Spleen (tissue), 11 donors: ENCODE measurements at regions not wholly inside any gene's neighbourhood (a gene's known extent, or its start where the extent isn't known, plus 50 kb on each side); places are given as distances from the start of the nearest gene placed in this dataset.

ENCODE experiments used
- DNase-seq: peaks from one replicate; pipeline ENCODE4 v3.0.0-alpha.2; 2020
- H3K27ac ChIP-seq, 8 donors: fragments of 200-600 bp; sonication (generic) in 7 of 8; 1 replicate in 4 of 8; 2 replicates in 4 of 8; pipeline versions ENCODE4 v1.5.0 to v1.8.0; 2016 to 2021; ENCODE audit warnings: inconsistent platforms in 4 of 8, mild to moderate bottlenecking in 4 of 8, moderate library complexity in 1 of 8
- H3K27me3 ChIP-seq, 7 donors: fragments of 200-600 bp; sonication (generic) in 6 of 7; replicated peaks in 1 of 7; 1 replicate in 4 of 7; 2 replicates in 3 of 7; pipeline versions ENCODE4 v1.5.0 to v1.8.0; 2016 to 2021; ENCODE audit warnings: inconsistent platforms in 3 of 7, mild to moderate bottlenecking in 1 of 7
- H3K36me3 ChIP-seq, 6 donors: fragments of 200-600 bp; sonication (generic) in 5 of 6; 1 replicate in 4 of 6; 2 replicates in 2 of 6; pipeline versions ENCODE4 v1.5.0 to v1.8.0; 2016 to 2021; ENCODE audit warnings: inconsistent platforms in 2 of 6
- H3K4me1 ChIP-seq, 6 donors: fragments of 200-600 bp; sonication (generic) in 5 of 6; 1 replicate in 3 of 6; 2 replicates in 3 of 6; pipeline versions ENCODE4 v1.5.0 to v1.8.0; 2016 to 2021; ENCODE audit warnings: inconsistent platforms in 3 of 6
- H3K4me3 ChIP-seq, 8 donors: fragments of 200-600 bp; sonication (generic) in 7 of 8; 1 replicate in 4 of 8; 2 replicates in 4 of 8; pipeline versions ENCODE4 v1.5.0 to v1.8.0; 2016 to 2021; ENCODE audit warnings: inconsistent platforms in 4 of 8, mild to moderate bottlenecking in 4 of 8, moderate library complexity in 2 of 8
- H3K9me3 ChIP-seq, 8 donors: fragments of 200-600 bp; sonication (generic) in 7 of 8; 1 replicate in 4 of 8; 2 replicates in 4 of 8; pipeline versions ENCODE4 v1.5.0 to v1.8.0; 2016 to 2021; ENCODE audit warnings: inconsistent platforms in 4 of 8
- POLR2A ChIP-seq, 3 donors: fragments of 450-650 bp; IDR thresholded peaks; one replicate each; pipeline ENCODE4 v1.5.1; 2017; ENCODE audit warnings: antibody characterized with exemption in 3 of 3, mild to moderate bottlenecking in 1 of 3
- POLR2AphosphoS5 ChIP-seq, 3 donors: sonication (generic); formaldehyde crosslinking; IDR thresholded peaks; one replicate each; pipeline ENCODE4 v1.5.1; 2017; ENCODE audit warnings: antibody characterized with exemption in 3 of 3
- WGBS, 5 donors: extraction: QIAGEN DNeasy Blood & Tissue Kit in 3 of 5; methylation state at CpG; one replicate each; pipeline versions ENCODE4 v1.1.5 to v1.1.7; 2013 to 2018; 5-methylcytosine and 5-hydroxymethylcytosine counted together
- intact Hi-C: fragments of 100-400 bp; cut with DNase I; formaldehyde crosslinking; loops from one replicate; pipeline ENCODE4 v1.15.0; 2023; ENCODE audit warnings: low total_unique reads
- TF ChIP-seq, protein P1 (sequence below), 11 experiments: fragments of 200-600 bp in 7 of 11; fragments of 450-650 bp in 4 of 11; sonication (generic) in 4 of 11; IDR thresholded peaks in 8 of 11; conservative IDR thresholded peaks in 3 of 11; 1 replicate in 7 of 11; 2 replicates in 4 of 11; pipeline versions ENCODE4 v1.4.0 to v1.8.0; 2016 to 2021; ENCODE audit warnings: antibody characterized with exemption in 11 of 11, inconsistent platforms in 4 of 11, mild to moderate bottlenecking in 1 of 11
- donor health status: healthy with polysubstance abuse.
- donor health status: DM: no; HTN: no; CAD: no; lungs with moderate emphysema.
- donor health status: DM: no; HTN: no; CAD: no.
- donor health status: Bipolar disorder and iron deficiency.
- donor health status: healthy.
- donor health status: DM: no; HTN: no; CAD: no.
- donor health status: DM: yes; HTN: yes; CAD: no.

DNA sequence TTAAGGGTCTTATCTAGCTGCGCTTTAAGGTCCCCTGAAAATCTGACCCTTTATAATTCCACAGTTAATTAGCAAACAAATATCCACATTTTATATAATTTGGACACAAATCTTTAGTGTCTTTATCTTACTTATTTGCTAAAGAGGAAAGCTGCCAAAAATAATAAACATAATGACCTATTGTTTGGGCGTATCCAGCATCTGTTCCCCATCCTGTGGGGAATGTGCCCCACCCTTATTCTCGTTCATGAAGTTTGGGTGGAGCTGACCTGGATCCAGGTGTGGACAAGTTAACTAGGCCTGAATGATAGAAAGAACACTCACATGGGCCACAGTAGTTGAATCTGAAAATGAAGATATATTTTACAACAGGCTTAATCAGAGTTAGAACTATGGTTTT lies 218.3 kb downstream of the CRPPA start:
- Histone ChIP-seq H3K4me1 (no peaks in the 10 kb centered on the region), H3K36me3 (no peaks in the 10 kb centered on the region), H3K9me3 (peaks cover 0 to 7% (median 0%) of the 10 kb centered on the region in 8 donors), H3K4me3 (no peak overlapping the region), H3K27me3 (no peaks in the 10 kb centered on the region), H3K27ac (no peak overlapping the region)
- 64 to 83% (median 79%) methylated on average over 3 of the region's 3 CpGs for WGBS, 5 donors
- TF ChIP-seq, protein P1, sequence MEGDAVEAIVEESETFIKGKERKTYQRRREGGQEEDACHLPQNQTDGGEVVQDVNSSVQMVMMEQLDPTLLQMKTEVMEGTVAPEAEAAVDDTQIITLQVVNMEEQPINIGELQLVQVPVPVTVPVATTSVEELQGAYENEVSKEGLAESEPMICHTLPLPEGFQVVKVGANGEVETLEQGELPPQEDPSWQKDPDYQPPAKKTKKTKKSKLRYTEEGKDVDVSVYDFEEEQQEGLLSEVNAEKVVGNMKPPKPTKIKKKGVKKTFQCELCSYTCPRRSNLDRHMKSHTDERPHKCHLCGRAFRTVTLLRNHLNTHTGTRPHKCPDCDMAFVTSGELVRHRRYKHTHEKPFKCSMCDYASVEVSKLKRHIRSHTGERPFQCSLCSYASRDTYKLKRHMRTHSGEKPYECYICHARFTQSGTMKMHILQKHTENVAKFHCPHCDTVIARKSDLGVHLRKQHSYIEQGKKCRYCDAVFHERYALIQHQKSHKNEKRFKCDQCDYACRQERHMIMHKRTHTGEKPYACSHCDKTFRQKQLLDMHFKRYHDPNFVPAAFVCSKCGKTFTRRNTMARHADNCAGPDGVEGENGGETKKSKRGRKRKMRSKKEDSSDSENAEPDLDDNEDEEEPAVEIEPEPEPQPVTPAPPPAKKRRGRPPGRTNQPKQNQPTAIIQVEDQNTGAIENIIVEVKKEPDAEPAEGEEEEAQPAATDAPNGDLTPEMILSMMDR (IDR thresholded peaks at IDR 0.05 in 8 of 11, conservative IDR thresholded peaks at IDR 0.05 in 3 of 11): no peak
- TF ChIP-seq POLR2AphosphoS5 (IDR thresholded peaks at IDR 0.05) (no peak), POLR2A (IDR thresholded peaks at IDR 0.05) (no peak)
- DNase-seq: no peak
- intact Hi-C loops: no loop called here

DNA sequence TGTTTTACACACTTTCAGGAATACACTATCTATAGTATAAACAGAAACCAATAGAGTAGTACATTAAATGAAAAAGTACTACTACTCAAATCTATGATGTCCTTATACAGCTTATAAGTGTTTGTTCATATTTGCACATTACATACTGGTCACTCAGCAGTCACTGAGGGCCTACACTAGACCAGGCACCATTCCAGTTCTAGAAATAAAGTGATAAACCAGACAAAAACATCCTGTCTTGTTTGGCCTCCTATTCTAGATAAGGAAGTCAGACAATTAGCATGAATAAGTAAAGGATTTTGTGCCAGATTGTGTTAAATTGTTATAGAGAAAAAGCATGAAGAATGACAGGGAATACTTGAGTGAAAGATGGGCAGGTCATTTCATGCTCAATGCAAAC lies 219.0 kb downstream of the CRPPA start:
- H3K27me3 ChIP-seq: no peaks in the 10 kb centered on the region
- intact Hi-C loops: no loop called here
- no peak for DNase-seq
- no peak overlapping the region for H3K27ac ChIP-seq
- no peaks in the 10 kb centered on the region for H3K4me1 ChIP-seq
- H3K36me3 ChIP-seq: no peaks in the 10 kb centered on the region
- TF ChIP-seq, protein P1 (IDR thresholded peaks at IDR 0.05 in 8 of 11, conservative IDR thresholded peaks at IDR 0.05 in 3 of 11): no peak
- H3K9me3 ChIP-seq: peaks cover 0 to 7% (median 0%) of the 10 kb centered on the region in 8 donors
- no peak overlapping the region for H3K4me3 ChIP-seq

DNA sequence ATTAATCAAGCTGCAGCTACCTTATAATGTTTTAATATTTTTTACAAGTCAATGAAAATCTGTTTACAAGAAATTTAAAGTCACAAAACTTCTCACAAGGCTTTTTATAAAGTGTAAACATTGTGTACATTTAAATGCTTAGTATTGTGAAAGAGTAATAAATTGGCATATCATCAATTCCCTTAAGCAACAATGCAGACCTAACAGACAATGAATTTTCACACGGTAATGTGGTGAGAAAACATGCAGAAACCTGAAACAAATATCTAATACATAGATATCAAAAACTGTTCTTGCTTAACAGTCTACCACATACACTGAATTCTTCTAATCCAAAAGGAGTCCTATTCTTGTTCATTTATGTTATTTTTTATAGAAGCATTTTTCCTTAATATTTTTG lies 220.7 kb downstream of the CRPPA start:
- H3K27me3 ChIP-seq: no peaks in the 10 kb centered on the region
- H3K9me3 ChIP-seq: peaks cover 0 to 7% (median 0%) of the 10 kb centered on the region in 8 donors
- no peak for TF ChIP-seq POLR2A (IDR thresholded peaks at IDR 0.05)
- TF ChIP-seq, protein P1 (IDR thresholded peaks at IDR 0.05 in 8 of 11, conservative IDR thresholded peaks at IDR 0.05 in 3 of 11): no peak
- no peak for TF ChIP-seq POLR2AphosphoS5 (IDR thresholded peaks at IDR 0.05)
- no peaks in the 10 kb centered on the region for H3K36me3 ChIP-seq
- H3K4me3 ChIP-seq: no peak overlapping the region
- no peak overlapping the region for H3K27ac ChIP-seq
- no peak for DNase-seq
- no peaks in the 10 kb centered on the region for H3K4me1 ChIP-seq
- intact Hi-C loops: no loop called here
- WGBS, 5 donors: 88 to 95% (median 93%) methylated on average over 1 of the region's 1 CpG

DNA sequence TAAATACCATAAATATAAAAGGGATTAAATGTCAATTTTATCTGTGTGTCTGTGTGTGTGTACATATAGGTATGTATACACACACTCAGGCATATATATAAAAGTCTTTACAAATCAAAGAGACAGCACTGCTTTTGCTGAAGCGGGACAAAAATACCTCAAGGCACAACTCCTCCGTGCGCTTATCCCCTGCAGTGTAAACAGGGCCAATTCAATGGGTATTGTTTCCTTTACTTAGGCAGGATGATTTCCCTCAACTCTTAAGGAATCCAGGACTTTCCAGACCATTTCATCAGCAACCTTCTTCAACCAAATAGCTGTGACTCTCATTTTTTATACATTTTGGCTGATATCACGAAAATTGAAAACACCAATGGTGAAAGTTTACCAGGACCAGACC lies 227.7 kb downstream of the CRPPA start:
- H3K27ac ChIP-seq: no peak overlapping the region
- no peak for DNase-seq
- no peaks in the 10 kb centered on the region for H3K36me3 ChIP-seq
- no peaks in the 10 kb centered on the region for H3K9me3 ChIP-seq
- intact Hi-C loops: no loop called here
- H3K4me3 ChIP-seq: no peak overlapping the region
- H3K4me1 ChIP-seq: no peaks in the 10 kb centered on the region
- no peak for TF ChIP-seq POLR2AphosphoS5 (IDR thresholded peaks at IDR 0.05)
- TF ChIP-seq, protein P1 (IDR thresholded peaks at IDR 0.05 in 8 of 11, conservative IDR thresholded peaks at IDR 0.05 in 3 of 11): no peak
- TF ChIP-seq POLR2A (IDR thresholded peaks at IDR 0.05): no peak
- no peaks in the 10 kb centered on the region for H3K27me3 ChIP-seq
- WGBS, 5 donors: 81 to 90% (median 83%) methylated on average over 4 of the region's 4 CpGs
